SK-N-SH treated with all-trans-retinoic acid at 6 μM for 48 hours (cell line): ENCODE measurements at regions not wholly inside any gene's neighbourhood (a gene's known extent, or its start where the extent isn't known, plus 50 kb on each side); places are given as distances from the start of the nearest gene placed in this dataset.

Experiments used
- ATAC-seq: fragments of 200-7000 bp; cut with Tn5 transposase; 3 replicates; pipeline ENCODE4 v1.9.1; 2020; ENCODE audit warnings: mild to moderate bottlenecking, moderate library complexity
- ARNTL ChIP-seq: fragments of 450-650 bp; formaldehyde crosslinking; IDR thresholded peaks from 2 replicates; pipeline ENCODE4 v1.5.0; 2020; ENCODE audit warnings: low read depth, mild to moderate bottlenecking, moderate library complexity, borderline replicate concordance
- BACH2 ChIP-seq: fragments of 250-450 bp; sonication (Bioruptor Pico); IDR thresholded peaks from 2 replicates; pipeline ENCODE4 v1.9.0; 2021; ENCODE audit warnings: mild to moderate bottlenecking, borderline replicate concordance
- CREB5 ChIP-seq: fragments of 250-450 bp; sonication (Bioruptor Pico); IDR thresholded peaks from 2 replicates; pipeline ENCODE4 v1.5.1; 2020; ENCODE audit warnings: low read depth, mild to moderate bottlenecking, moderate library complexity
- CSDC2 ChIP-seq: fragments of 250-450 bp; sonication (Bioruptor Pico); IDR thresholded peaks from 2 replicates; pipeline ENCODE4 v1.5.0; 2020; ENCODE audit warnings: mild to moderate bottlenecking, moderate library complexity
- CSRNP3 ChIP-seq: fragments of 250-450 bp; sonication (Bioruptor Pico); IDR thresholded peaks from 2 replicates; pipeline ENCODE4 v1.5.1; 2021; ENCODE audit warnings: mild to moderate bottlenecking, moderate library complexity
- ESRRG ChIP-seq: fragments of 250-450 bp; sonication (Bioruptor Pico); IDR thresholded peaks from 2 replicates; pipeline ENCODE4 v1.6.1; 2021; ENCODE audit warnings: mild to moderate bottlenecking
- GLIS3 ChIP-seq: fragments of 250-450 bp; sonication (Bioruptor Pico); IDR thresholded peaks from 2 replicates; pipeline ENCODE4 v1.5.0; 2020; ENCODE audit warnings: mild to moderate bottlenecking, moderate library complexity
- ISL1 ChIP-seq: fragments of 250-450 bp; sonication (Bioruptor Pico); IDR thresholded peaks from 2 replicates; pipeline ENCODE4 v2.1.2; 2022; ENCODE audit warnings: mild to moderate bottlenecking, moderate library complexity
- OSR1 ChIP-seq: fragments of 250-450 bp; sonication (Bioruptor Pico); IDR thresholded peaks from 2 replicates; pipeline ENCODE4 v1.8.0; 2022; ENCODE audit warnings: moderate library complexity, mild to moderate bottlenecking, inconsistent platforms
- PATZ1 ChIP-seq: fragments of 250-450 bp; sonication (Bioruptor Pico); IDR thresholded peaks from 2 replicates; pipeline ENCODE4 v1.8.0; 2020; ENCODE audit warnings: mild to moderate bottlenecking, moderate library complexity, borderline replicate concordance
- PPARA ChIP-seq: fragments of 250-450 bp; sonication (Bioruptor Pico); IDR thresholded peaks from 2 replicates; pipeline ENCODE4 v1.5.0; 2020; ENCODE audit warnings: mild to moderate bottlenecking, borderline replicate concordance
- RARB ChIP-seq: fragments of 250-450 bp; sonication (Bioruptor Pico); IDR thresholded peaks from 2 replicates; pipeline ENCODE4 v1.8.0; 2021; ENCODE audit warnings: mild to moderate bottlenecking, moderate library complexity
- TCF4 ChIP-seq: fragments of 250-450 bp; sonication (Bioruptor Pico); IDR thresholded peaks from 2 replicates; pipeline ENCODE4 v1.8.0; 2021; ENCODE audit warnings: mild to moderate bottlenecking, moderate library complexity, borderline replicate concordance
- TOX ChIP-seq: fragments of 250-450 bp; sonication (Bioruptor Pico); IDR thresholded peaks from 2 replicates; pipeline ENCODE4 v1.8.0; 2021; ENCODE audit warnings: mild to moderate bottlenecking, moderate library complexity, borderline replicate concordance
- TSHZ2 ChIP-seq: fragments of 250-450 bp; sonication (Bioruptor Pico); IDR thresholded peaks from 2 replicates; pipeline ENCODE4 v1.5.0; 2020; ENCODE audit warnings: mild to moderate bottlenecking, moderate library complexity
- ZFP3 ChIP-seq: fragments of 250-450 bp; sonication (Bioruptor Pico); IDR thresholded peaks from 2 replicates; pipeline ENCODE4 v1.5.0; 2020; ENCODE audit warnings: mild to moderate bottlenecking, moderate library complexity
- ZFP30 ChIP-seq: fragments of 450-650 bp; formaldehyde crosslinking; IDR thresholded peaks from 2 replicates; pipeline ENCODE4 v1.5.0; 2022; ENCODE audit warnings: mild to moderate bottlenecking, moderate library complexity
- ZNF70 ChIP-seq: fragments of 450-650 bp; formaldehyde crosslinking; IDR thresholded peaks from 2 replicates; pipeline ENCODE4 v1.5.0; 2020; ENCODE audit warnings: mild to moderate bottlenecking, moderate library complexity
- ZNF8 ChIP-seq: fragments of 450-650 bp; formaldehyde crosslinking; IDR thresholded peaks from 2 replicates; pipeline ENCODE4 v1.5.0; 2020; ENCODE audit warnings: mild to moderate bottlenecking, moderate library complexity
- TF ChIP-seq, protein P1 (sequence below): fragments of 250-450 bp; sonication (Bioruptor Pico); IDR thresholded peaks from 2 replicates; pipeline ENCODE4 v1.8.0; 2021; ENCODE audit warnings: low read depth, mild to moderate bottlenecking, moderate library complexity, borderline replicate concordance

DNA sequence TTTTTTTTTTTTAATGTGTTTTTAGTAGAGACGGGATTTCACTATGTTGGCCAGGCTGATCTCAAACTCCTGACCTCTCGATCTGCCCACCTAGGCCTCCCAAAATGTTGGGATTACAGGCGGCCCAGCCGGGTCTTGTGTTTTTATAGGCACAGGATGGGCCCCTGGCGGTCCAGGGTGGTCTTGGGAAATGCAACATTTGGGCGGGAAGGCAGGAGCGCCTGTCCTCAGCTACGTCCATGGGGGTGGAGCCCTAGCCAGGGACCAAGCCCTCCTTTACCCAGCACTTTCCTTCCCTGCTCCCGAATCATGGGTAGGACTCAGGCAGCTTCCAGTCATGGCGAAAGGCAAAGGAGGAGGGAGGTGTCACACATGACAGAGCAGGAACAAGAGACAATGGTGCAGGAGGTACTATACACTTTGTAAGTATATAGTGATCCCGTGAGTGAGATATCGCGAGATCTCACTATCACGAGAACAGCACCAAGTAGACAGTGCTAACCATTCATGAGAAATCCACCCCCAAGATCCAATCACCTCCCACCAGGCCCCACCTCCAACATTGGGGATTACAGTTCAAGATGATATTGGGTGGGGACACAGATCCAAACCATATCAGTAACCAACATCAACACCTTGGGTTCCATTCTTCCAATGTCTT lies 226.7 kb upstream of the WSCD1 start (continued):
- TF ChIP-seq ARNTL (CRISPR knock-in tag) (no peak), TOX (CRISPR knock-in tag) (no peak), PPARA (CRISPR knock-in tag) (no peak), RARB (no peak)
- TF ChIP-seq, protein P1, sequence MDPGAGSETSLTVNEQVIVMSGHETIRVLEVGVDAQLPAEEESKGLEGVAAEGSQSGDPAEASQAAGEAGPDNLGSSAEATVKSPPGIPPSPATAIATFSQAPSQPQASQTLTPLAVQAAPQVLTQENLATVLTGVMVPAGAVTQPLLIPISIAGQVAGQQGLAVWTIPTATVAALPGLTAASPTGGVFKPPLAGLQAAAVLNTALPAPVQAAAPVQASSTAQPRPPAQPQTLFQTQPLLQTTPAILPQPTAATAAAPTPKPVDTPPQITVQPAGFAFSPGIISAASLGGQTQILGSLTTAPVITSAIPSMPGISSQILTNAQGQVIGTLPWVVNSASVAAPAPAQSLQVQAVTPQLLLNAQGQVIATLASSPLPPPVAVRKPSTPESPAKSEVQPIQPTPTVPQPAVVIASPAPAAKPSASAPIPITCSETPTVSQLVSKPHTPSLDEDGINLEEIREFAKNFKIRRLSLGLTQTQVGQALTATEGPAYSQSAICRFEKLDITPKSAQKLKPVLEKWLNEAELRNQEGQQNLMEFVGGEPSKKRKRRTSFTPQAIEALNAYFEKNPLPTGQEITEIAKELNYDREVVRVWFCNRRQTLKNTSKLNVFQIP = no peak

DNA sequence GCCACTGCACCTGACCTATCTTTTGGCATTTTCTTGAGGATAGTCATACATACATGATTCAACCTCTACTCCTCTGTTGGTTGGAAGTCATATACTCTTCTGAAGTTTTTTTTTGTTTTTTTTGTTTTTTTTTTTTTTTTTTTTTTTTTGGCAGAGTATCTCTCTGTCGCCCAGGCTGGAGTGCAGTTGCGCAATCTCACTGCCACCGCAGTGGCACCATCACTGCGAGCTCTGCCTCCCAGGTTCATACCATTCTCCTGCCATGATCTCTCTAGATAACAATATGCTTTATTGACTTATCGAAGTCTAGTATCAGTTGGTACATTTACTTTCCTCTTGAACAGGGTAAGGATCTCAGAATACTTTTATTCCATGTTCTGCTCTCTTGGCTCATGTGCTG lies 224.2 kb upstream of the WSCD1 start:
- TF ChIP-seq ZFP30 (no peak), PATZ1 (no peak), PPARA (CRISPR knock-in tag) (no peak), CSDC2 (CRISPR knock-in tag) (no peak), ZNF70 (CRISPR knock-in tag) (no peak), GLIS3 (no peak), TOX (CRISPR knock-in tag) (no peak), ZNF8 (no peak), CREB5 (CRISPR knock-in tag) (no peak), TCF4 (CRISPR knock-in tag) (no peak), ESRRG (CRISPR knock-in tag) (no peak), RARB (no peak), BACH2 (CRISPR knock-in tag) (no peak), CSRNP3 (CRISPR knock-in tag) (no peak), OSR1 (no peak), TSHZ2 (CRISPR knock-in tag) (no peak), ZFP3 (no peak)
- ATAC-seq = no peak

DNA sequence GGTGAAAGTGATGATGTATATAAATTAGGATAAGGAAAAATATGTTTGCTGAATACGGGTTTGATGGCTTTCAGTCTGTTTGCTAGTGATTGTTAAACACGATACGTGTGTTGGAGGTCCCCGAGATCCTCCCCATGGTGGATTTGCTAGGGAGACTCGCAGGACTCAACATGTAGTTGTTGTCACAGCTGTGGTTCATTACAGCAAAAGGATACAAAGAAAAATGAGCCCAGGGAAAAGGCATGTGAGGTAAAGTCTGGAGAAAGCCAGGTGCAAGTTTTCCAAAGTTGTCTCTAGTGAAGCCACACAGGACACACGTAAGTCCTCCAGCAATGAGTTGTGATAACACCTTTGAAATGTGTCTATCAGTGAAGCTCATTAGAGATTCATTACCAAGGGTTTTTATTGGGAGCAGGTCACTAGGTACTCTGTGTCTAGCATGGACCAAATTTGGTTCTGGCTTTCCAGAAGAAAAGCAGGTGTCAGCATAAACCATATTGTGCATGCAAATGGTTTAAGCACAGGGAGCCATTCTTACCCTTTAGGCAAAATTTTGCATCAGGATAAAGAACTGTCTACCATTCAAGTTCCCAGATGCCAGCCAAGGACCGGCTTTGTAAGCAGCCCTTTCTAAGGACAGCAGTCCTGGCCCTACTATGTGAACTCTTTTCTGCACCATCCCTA lies 215.2 kb upstream of the WSCD1 start:
- TF ChIP-seq ZNF8 = no peak
- TF ChIP-seq PATZ1 = no peak
- TF ChIP-seq CSDC2 (CRISPR knock-in tag) = no peak
- TF ChIP-seq PPARA (CRISPR knock-in tag) = no peak
- TF ChIP-seq ZFP30 = no peak
- TF ChIP-seq RARB = no peak
- TF ChIP-seq, protein P1 = no peak
- no peak for TF ChIP-seq TCF4 (CRISPR knock-in tag)
- TF ChIP-seq ZNF70 (CRISPR knock-in tag) = no peak
- no peak for TF ChIP-seq ISL1 (CRISPR knock-in tag)
- no peak for ATAC-seq
